Activated CD8-positive, alpha-beta memory T cell treated with anti-CD3 and anti-CD28 coated beads, Interleukin-2, amount 10 ng/mL, durations not matched to agents 7 days and 5 days (primary cell): ENCODE measurements at regions not wholly inside any gene's neighbourhood (a gene's known extent, or its start where the extent isn't known, plus 50 kb on each side); places are given as distances from the start of the nearest gene placed in this dataset.

ENCODE experiments used
- ATAC-seq: fragments of 150-1000 bp; cut with Tn5 transposase; one replicate; pipeline ENCODE4 v1.10.0; 2021; ENCODE audit warnings: moderate library complexity
- CTCF ChIA-PET: fragments of 350-600 bp; sonication (Branson Sonifier 250); formaldehyde crosslinking; loops from one replicate; lab custom pipeline; 2021; ENCODE audit warnings: antibody characterized with exemption; lab: Charles Lee
- DNase-seq: peaks from one replicate; pipeline ENCODE4 v3.0.0-alpha.2; 2020
- H3K27ac Mint-ChIP-seq: one replicate; pipeline ENCODE4 v1.8.0; 2021; ENCODE audit warnings: mild to moderate bottlenecking, mixed read lengths
- H3K27me3 Mint-ChIP-seq: one replicate; pipeline ENCODE4 v1.8.0; 2021; ENCODE audit warnings: mixed read lengths
- H3K36me3 Mint-ChIP-seq: one replicate; pipeline ENCODE4 v1.8.0; 2021; ENCODE audit warnings: mild to moderate bottlenecking, mixed read lengths
- H3K4me1 Mint-ChIP-seq: one replicate; pipeline ENCODE4 v1.8.0; 2021; ENCODE audit warnings: mixed read lengths
- H3K4me3 Mint-ChIP-seq: one replicate; pipeline ENCODE4 v1.8.0; 2021; ENCODE audit warnings: mild to moderate bottlenecking, moderate library complexity, mixed read lengths
- H3K9me3 Mint-ChIP-seq: one replicate; pipeline ENCODE4 v1.8.0; 2022; ENCODE audit warnings: low read depth, mixed read lengths

DNA sequence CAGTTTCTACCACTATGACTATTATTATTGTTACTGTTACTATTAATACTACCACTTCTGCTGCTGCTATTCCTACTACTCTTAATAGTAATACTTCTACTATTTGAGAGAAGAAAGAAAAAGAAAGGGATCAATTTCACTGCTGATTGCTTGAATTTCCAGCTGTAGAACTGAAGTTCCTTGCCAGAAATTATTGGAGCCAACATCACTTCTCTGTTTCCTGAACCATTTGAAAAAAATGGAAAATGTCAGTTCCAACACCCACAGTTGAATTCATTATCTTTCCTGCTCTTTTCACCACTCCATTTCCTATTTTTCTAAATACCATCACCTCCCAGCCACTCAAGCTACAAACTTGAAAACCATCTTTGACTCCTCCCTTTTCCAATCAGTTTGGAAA is 54.1 kb upstream of the PIK3C2G start:
- H3K27me3 Mint-ChIP-seq, result no peaks in the 10 kb centered on the region
- CTCF ChIA-PET, result no interaction called here
- no peaks in the 10 kb centered on the region for H3K9me3 Mint-ChIP-seq
- ATAC-seq (no peak), DNase-seq (no peak)
- H3K4me1 Mint-ChIP-seq, result no peaks in the 10 kb centered on the region
- H3K36me3 Mint-ChIP-seq, result no peaks in the 10 kb centered on the region
- no peak overlapping the region for H3K27ac Mint-ChIP-seq
- no peak overlapping the region for H3K4me3 Mint-ChIP-seq

DNA sequence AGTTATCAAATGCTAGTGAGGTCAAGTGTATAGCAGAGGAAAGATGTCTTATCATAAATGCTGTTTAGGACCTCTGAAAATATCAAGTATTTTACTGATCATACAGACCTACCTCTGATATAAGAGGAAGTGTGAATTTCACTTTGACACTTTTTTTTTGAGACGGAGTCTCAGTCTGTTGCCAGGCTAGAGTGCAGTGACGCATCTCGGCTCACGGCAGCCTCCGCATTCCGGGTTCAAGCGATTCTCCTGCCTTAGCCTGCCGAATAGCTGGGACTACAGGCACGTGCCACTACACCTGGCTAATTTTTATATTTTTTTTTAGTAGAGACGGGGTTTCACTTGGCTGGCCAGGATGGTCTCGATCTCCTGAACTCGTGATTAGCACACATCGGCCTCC is 55.1 kb upstream of the PIK3C2G start:
- DNase-seq (no peak), ATAC-seq (no peak)
- H3K36me3 Mint-ChIP-seq, result no peaks in the 10 kb centered on the region
- no peaks in the 10 kb centered on the region for H3K9me3 Mint-ChIP-seq
- H3K4me3 Mint-ChIP-seq, result no peak overlapping the region
- H3K27me3 Mint-ChIP-seq, result no peaks in the 10 kb centered on the region
- CTCF ChIA-PET, result no interaction called here
- H3K4me1 Mint-ChIP-seq, result no peaks in the 10 kb centered on the region
- no peak overlapping the region for H3K27ac Mint-ChIP-seq

DNA sequence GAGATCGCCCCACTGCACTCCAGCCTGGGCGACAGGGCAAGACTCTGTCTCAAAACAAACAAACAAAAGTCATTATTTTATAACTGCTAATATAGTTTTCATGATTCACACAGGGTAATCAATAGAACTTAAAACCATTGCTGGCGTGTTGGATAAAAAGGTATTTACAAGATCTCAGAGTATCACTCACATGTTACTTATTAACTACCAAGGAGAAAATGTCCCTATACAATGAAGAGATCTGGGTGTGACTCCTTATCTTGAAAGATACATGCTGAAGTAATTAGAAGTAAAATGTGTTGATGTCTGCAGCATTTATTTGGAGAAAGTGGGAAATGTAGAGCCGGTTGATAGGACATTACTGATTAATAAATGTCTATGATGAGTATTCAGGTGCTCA is 57.3 kb upstream of the PIK3C2G start:
- ATAC-seq, result no peak
- CTCF ChIA-PET, result no interaction called here
- H3K27ac Mint-ChIP-seq, result no peak overlapping the region

DNA sequence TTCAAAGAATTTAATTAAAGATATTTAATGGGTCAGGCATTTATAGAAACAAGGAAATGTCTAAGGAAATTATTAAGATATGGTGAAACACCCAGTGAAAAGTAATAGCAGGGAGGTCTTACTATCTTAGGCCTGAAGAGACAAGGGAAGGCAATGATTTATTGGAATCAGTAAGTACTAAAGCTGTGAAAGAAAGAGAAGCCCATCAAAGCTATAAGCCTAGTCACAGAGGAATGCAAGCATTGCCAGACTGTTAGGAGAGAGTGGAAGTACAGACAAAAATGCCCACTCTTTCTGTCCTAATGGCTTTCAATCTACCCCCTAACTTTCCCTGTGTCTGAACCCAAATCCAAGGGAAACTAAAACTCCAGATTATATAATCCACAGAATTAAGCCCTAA is 69.2 kb upstream of the PIK3C2G start:
- CTCF ChIA-PET, result no interaction called here
- DNase-seq (no peak), ATAC-seq (no peak)
- Mint-ChIP-seq H3K27ac (no peak overlapping the region), H3K9me3 (no peaks in the 10 kb centered on the region), H3K4me3 (no peak overlapping the region), H3K27me3 (no peaks in the 10 kb centered on the region), H3K4me1 (no peaks in the 10 kb centered on the region), H3K36me3 (no peaks in the 10 kb centered on the region)

More for the DNA sequence above, 57.3 kb upstream of the PIK3C2G start:
- Mint-ChIP-seq H3K4me1 (no peaks in the 10 kb centered on the region), H3K9me3 (no peaks in the 10 kb centered on the region), H3K4me3 (no peak overlapping the region), H3K27me3 (no peaks in the 10 kb centered on the region), H3K36me3 (no peaks in the 10 kb centered on the region)
- no peak for DNase-seq

DNA sequence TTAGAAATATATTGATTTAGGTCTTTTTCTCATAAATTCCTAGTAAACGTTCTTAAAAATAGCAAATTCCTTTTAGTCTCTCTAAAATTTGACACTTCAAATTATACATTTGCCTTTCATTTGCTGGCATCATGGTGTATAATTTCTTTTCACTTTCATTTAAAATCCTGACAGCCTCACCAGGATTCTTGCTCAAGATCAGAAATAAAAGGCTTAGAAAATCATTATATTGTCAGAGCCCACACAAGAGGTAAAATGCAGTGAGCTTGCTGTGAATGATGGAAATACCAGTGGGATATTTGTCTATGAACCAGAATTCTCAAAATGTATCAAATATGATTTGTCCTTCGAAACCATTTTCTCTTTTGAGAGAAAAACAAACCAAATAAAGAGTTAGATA is 78.2 kb upstream of the PIK3C2G start:
- ATAC-seq (no peak), DNase-seq (no peak)
- H3K27ac Mint-ChIP-seq, result no peak overlapping the region
- no peaks in the 10 kb centered on the region for H3K36me3 Mint-ChIP-seq
- no peaks in the 10 kb centered on the region for H3K9me3 Mint-ChIP-seq
- H3K27me3 Mint-ChIP-seq, result no peaks in the 10 kb centered on the region
- no peak overlapping the region for H3K4me3 Mint-ChIP-seq
- H3K4me1 Mint-ChIP-seq, result no peaks in the 10 kb centered on the region
- CTCF ChIA-PET, result no interaction called here

DNA sequence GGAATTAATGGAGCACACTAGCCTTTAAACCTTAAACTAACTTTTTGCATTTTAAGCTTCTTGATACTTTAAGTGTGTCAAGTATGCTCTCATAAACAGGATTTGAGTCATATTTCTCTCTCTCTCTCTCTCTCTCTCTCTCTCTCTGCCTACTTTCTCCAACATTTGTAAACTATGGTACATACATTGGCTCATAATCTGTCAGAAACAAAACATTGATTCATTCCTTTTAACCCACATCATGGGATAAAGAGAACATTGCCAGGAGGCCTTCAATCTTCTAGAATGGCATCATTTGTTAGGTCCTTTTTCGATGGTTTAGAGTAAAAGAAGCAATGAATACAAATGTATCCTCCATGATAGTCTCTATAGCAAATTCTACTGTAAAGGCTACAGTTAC is 81.6 kb upstream of the RERGL start:
- no peak overlapping the region for H3K27ac Mint-ChIP-seq
- H3K27me3 Mint-ChIP-seq, result peaks cover 3% of the 10 kb centered on the region
- CTCF ChIA-PET, result interaction anchor here (1.2 kb wide), 1 partner anchor 9 kb away, joined by 4 read pairs; no protein-coding TSS in a partner anchor
- DNase-seq, result no peak
- H3K4me3 Mint-ChIP-seq, result no peak overlapping the region
- peaks cover 3% of the 10 kb centered on the region for H3K36me3 Mint-ChIP-seq
- H3K9me3 Mint-ChIP-seq, result peaks cover 5% of the 10 kb centered on the region
- ATAC-seq, result no peak
- no peaks in the 10 kb centered on the region for H3K4me1 Mint-ChIP-seq

DNA sequence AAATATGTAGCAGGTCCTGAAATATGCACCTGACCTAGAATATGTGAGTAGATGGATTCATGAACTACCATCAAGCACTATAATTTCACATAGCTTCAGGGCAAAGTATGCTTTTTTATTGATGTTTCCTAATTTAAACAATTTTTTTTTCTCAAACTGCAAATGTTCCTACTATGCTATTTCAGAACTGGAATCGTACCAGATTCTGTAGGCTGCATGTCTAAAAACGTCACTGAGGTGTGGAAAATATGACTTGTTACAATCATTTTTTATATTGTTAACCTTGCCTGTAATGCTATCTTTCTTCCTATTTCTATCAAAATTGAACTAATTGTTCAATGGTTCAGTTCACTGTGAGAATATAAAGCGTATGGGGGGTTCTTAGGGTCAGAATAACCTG is 78.0 kb upstream of the RERGL start:
- CTCF ChIA-PET, result no interaction called here
- H3K36me3 Mint-ChIP-seq, result peaks cover 10% of the 10 kb centered on the region
- H3K9me3 Mint-ChIP-seq, result peaks cover 8% of the 10 kb centered on the region
- H3K27me3 Mint-ChIP-seq, result no peaks in the 10 kb centered on the region
- H3K27ac Mint-ChIP-seq, result no peak overlapping the region
- no peak overlapping the region for H3K4me3 Mint-ChIP-seq
- DNase-seq (no peak), ATAC-seq (no peak)
- peaks cover 14% of the 10 kb centered on the region for H3K4me1 Mint-ChIP-seq

DNA sequence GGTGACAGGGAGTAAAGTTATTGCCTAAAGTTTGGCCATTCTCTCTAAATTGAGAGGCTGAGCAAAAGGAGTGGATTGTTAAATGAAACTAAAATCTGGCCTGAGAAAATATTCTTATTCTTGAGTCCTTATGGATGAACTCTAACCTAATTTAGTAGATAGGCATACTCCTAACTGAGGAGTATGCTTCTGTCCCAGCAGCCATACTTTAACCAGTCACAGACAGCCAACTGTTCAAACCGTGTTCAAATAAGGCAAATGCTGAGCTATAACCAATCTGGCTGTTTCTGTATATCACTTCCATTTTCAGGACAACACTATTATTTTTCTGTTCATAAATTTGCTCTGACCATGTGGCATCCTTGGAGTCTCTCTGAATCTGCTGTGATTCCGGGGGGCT is 75.9 kb upstream of the RERGL start:
- CTCF ChIA-PET, result no interaction called here
- Mint-ChIP-seq H3K4me1 (peaks cover 14% of the 10 kb centered on the region), H3K27me3 (no peaks in the 10 kb centered on the region), H3K27ac (peak overlapping the region; percentile 80), H3K4me3 (peak overlapping the region; percentile 31), H3K9me3 (peaks cover 5% of the 10 kb centered on the region), H3K36me3 (peaks cover 8% of the 10 kb centered on the region)
- DNase-seq, result no peak
- no peak for ATAC-seq

DNA sequence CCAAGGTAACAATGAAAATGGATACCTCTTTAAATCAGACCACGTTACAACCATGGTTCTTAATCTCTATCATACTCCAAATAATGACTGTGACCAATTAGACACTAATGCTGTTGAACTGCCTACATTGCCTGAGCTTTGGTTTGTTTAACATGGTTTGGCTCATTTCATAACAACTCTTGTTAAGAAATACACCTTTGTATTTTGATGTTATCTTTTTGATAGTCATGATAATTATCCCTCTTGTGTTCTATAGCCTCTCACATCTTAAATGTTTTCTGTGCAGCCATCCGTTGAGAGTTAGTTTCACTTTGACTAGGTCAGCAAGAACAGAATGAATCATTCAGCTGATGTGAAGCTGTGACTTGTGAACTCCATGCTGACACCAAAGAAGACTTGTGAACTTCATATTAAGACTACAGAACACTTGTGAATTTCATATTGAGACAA is 75.5 kb upstream of the RERGL start:
- CTCF ChIA-PET, result no interaction called here
- peaks cover 14% of the 10 kb centered on the region for H3K4me1 Mint-ChIP-seq
- peak; percentile 99 for ATAC-seq
- peaks cover 5% of the 10 kb centered on the region for H3K9me3 Mint-ChIP-seq
- no peaks in the 10 kb centered on the region for H3K27me3 Mint-ChIP-seq
- peaks cover 8% of the 10 kb centered on the region for H3K36me3 Mint-ChIP-seq
- DNase-seq, result peak; percentile 48
- peak overlapping the region; percentile 31 for H3K4me3 Mint-ChIP-seq
- H3K27ac Mint-ChIP-seq, result peak overlapping the region; percentile 80

DNA sequence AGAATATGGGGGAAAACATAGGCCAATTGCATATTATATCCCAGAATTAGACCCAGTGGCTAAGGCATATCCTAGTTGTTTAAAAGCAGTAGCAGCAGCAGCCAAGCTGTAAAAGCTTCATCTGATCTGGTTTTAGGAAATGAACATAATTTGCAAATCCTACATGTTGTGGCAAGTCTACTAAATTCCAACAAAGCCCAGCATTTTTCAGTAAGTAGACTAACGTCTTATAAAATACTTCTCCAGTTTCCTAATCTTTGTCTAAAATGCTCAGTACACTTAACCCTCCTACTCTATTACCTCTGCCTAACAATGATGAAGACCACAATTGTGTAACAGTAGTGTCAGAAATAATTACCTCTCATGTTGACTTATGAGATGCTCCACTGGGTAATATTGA is 70.9 kb upstream of the RERGL start:
- H3K27me3 Mint-ChIP-seq, result peaks cover 4% of the 10 kb centered on the region
- peaks cover 5% of the 10 kb centered on the region for H3K9me3 Mint-ChIP-seq
- H3K4me1 Mint-ChIP-seq, result peaks cover 12% of the 10 kb centered on the region
- no peak overlapping the region for H3K27ac Mint-ChIP-seq
- H3K4me3 Mint-ChIP-seq, result no peak overlapping the region
- no peak for ATAC-seq
- CTCF ChIA-PET, result no interaction called here
- no peak for DNase-seq
- peaks cover 8% of the 10 kb centered on the region for H3K36me3 Mint-ChIP-seq

DNA sequence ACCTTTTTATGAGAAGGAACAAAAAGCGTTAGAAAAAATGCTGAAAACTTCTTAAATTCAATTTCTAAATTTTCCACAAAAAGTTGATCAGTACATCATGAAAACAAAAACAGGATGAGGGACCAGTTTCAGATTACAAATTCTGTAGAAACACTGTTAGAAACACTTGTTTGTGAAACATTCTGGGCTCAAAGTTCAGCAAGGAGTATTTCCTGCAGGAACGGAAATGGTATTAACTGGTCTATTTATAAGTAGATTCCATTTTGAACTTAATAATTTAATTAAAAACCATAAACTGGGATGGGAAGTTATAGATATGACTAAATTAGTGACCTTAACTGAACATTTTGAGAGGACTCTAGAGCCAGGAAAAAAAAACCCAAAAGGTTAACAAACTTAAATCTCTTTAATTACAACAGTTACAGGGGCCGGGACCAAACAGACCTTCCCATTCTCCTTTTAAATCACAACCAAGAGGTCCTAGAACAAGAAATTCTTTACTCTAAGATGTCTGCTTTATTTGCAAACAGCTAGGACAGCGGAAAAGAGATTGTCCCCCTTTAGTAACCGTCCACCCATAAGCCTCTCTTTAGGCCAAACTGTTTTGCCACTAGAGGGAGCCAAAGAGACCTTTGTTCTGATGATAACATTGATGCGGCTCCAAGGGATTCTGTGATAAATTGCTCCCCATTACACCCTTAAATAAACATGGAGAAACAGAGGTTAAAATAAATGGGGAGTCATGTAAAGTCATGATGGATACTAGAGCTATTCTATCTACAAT is 69.0 kb upstream of the RERGL start:
- peak; percentile 47 for ATAC-seq
- no peak overlapping the region for H3K4me3 Mint-ChIP-seq
- H3K36me3 Mint-ChIP-seq, result peaks cover 4% of the 10 kb centered on the region
- DNase-seq, result peak; percentile 41
- CTCF ChIA-PET, result interaction anchor here (1.0 to 1.2 kb wide), 2 partner anchors 19 to 132 kb away, joined by 3 read pairs; no protein-coding TSS in a partner anchor
- peaks cover 4% of the 10 kb centered on the region for H3K27me3 Mint-ChIP-seq
- H3K4me1 Mint-ChIP-seq, result no peaks in the 10 kb centered on the region
- H3K27ac Mint-ChIP-seq, result no peak overlapping the region
- H3K9me3 Mint-ChIP-seq, result peaks cover 2% of the 10 kb centered on the region

DNA sequence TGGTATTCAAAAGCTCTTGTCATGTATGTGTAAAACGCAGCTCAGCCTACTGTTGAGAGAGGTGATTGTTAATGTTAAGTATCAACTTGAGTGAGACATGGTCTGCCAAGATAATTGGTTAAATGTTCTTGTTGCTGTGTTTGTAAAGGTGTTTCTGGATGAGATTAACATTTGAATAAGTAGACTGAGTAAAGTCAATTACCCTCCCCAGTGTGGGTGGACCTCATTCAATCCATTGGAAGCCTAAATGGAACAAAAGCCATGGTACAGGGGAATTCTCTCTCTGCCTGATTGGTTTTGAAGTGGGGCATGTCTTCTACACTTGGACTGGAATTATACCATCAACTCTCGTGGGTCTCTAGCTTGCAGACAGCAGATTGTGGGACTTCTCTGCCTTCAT is 63.8 kb upstream of the RERGL start:
- Mint-ChIP-seq H3K36me3 (no peaks in the 10 kb centered on the region), H3K4me3 (no peak overlapping the region), H3K27ac (no peak overlapping the region), H3K9me3 (no peaks in the 10 kb centered on the region), H3K27me3 (no peaks in the 10 kb centered on the region), H3K4me1 (no peaks in the 10 kb centered on the region)
- no peak for DNase-seq
- ATAC-seq, result no peak
- CTCF ChIA-PET, result no interaction called here

DNA sequence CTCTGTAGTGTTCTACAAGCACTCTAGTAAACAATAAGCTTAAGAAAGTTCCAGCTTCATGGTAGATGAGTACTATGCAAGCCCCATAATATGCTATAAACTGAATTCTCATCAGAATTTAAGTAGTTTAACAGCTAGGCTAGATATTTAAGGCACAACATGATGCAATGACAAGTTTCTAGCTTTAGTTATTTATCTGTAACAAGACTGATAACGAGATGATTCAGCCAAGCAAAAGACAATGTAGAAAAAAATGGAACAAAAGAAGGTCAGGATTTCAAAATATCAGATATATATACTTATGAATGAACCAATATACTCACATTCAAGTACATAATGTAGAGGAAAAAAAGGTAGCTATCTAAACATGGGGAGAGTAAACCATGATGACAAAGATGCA is 61.0 kb upstream of the RERGL start:
- Mint-ChIP-seq H3K4me3 (no peak overlapping the region), H3K4me1 (no peaks in the 10 kb centered on the region), H3K36me3 (no peaks in the 10 kb centered on the region), H3K27me3 (no peaks in the 10 kb centered on the region), H3K9me3 (no peaks in the 10 kb centered on the region), H3K27ac (no peak overlapping the region)
- CTCF ChIA-PET, result interaction anchor here (1.5 kb wide), 1 partner anchor 89 kb away, joined by 3 read pairs; no protein-coding TSS in a partner anchor
- DNase-seq (no peak), ATAC-seq (no peak)

DNA sequence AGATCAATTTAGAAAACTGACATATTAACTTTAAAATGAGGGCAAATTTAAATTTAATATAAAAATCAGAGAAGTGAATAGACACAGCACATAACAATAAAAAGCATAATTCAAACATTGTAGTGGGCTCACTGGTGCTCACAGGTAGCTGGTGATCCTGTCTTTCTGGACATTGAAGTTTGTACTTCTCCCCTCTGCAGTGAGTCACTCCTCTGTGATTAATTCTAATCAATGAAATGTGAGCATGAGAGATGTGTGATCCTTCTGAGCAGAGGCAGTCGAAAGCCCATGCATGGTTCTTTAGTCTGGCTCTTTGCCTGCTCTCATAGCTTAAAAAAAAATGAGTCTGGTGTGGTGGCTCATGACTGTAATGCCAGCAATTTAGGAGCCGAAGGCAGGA is 59.0 kb upstream of the RERGL start:
- H3K27ac Mint-ChIP-seq, result no peak overlapping the region
- CTCF ChIA-PET, result no interaction called here
- no peaks in the 10 kb centered on the region for H3K4me1 Mint-ChIP-seq
- H3K4me3 Mint-ChIP-seq, result no peak overlapping the region
- no peaks in the 10 kb centered on the region for H3K36me3 Mint-ChIP-seq
- no peak for DNase-seq
- no peaks in the 10 kb centered on the region for H3K9me3 Mint-ChIP-seq
- H3K27me3 Mint-ChIP-seq, result no peaks in the 10 kb centered on the region
- no peak for ATAC-seq
